ENCODE measurements at regions not wholly inside any gene's neighbourhood (a gene's known extent, or its start where the extent isn't known, plus 50 kb on each side); places are given as distances from the start of the nearest gene placed in this dataset.

GRCh38 chr13:105019073-105019472 is 1516.4 kb downstream of the EFNB2 start:
- TF ChIP-seq EZH2phosphoT487 (IDR thresholded peaks at IDR 0.05; ENCODE audit: low read depth, severe bottlenecking, unreplicated experiment) = no peak
- no peak for TF ChIP-seq CTCF (IDR thresholded peaks at IDR 0.05; ENCODE audit: poor library complexity)

Data from hepatocyte (in vitro differentiated cells).